BE2C (cell line): ENCODE measurements at regions not wholly inside any gene's neighbourhood (a gene's known extent, or its start where the extent isn't known, plus 50 kb on each side); places are given as distances from the start of the nearest gene placed in this dataset.

ENCODE experiments used
- DNase-seq: peaks from one replicate; pipeline ENCODE4 v3.0.0-alpha.2; 2020
- H3K27me3 ChIP-seq: fragments of 250-450 bp; sonication (Bioruptor Pico); 2 replicates; pipeline ENCODE4 v1.5.1; 2020; ENCODE audit warnings: mild to moderate bottlenecking
- H3K36me3 ChIP-seq: fragments of 250-450 bp; sonication (Bioruptor Pico); 2 replicates; pipeline ENCODE4 v1.5.1; 2020; ENCODE audit warnings: mild to moderate bottlenecking
- H3K4me1 ChIP-seq: fragments of 250-450 bp; sonication (Bioruptor Pico); 2 replicates; pipeline ENCODE4 v1.5.1; 2020
- H3K4me3 ChIP-seq: 2 replicates; pipeline ENCODE4 v1.5.1; 2011; ENCODE audit warnings: low read depth, low read length
- H3K9me3 ChIP-seq: fragments of 250-450 bp; sonication (Bioruptor Pico); 2 replicates; pipeline ENCODE4 v1.5.1; 2020
- TF ChIP-seq, protein P1 (sequence below): IDR thresholded peaks from 2 replicates; pipeline ENCODE4 v1.5.1; 2012; ENCODE audit warnings: mild to moderate bottlenecking, low read depth, low read length

- TF ChIP-seq, protein P1, sequence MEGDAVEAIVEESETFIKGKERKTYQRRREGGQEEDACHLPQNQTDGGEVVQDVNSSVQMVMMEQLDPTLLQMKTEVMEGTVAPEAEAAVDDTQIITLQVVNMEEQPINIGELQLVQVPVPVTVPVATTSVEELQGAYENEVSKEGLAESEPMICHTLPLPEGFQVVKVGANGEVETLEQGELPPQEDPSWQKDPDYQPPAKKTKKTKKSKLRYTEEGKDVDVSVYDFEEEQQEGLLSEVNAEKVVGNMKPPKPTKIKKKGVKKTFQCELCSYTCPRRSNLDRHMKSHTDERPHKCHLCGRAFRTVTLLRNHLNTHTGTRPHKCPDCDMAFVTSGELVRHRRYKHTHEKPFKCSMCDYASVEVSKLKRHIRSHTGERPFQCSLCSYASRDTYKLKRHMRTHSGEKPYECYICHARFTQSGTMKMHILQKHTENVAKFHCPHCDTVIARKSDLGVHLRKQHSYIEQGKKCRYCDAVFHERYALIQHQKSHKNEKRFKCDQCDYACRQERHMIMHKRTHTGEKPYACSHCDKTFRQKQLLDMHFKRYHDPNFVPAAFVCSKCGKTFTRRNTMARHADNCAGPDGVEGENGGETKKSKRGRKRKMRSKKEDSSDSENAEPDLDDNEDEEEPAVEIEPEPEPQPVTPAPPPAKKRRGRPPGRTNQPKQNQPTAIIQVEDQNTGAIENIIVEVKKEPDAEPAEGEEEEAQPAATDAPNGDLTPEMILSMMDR, result no peak
- Histone ChIP-seq H3K27me3 (no peaks in the 10 kb centered on the region), H3K4me1 (no peaks in the 10 kb centered on the region), H3K9me3 (no peaks in the 10 kb centered on the region), H3K36me3 (no peaks in the 10 kb centered on the region), H3K4me3 (no peak overlapping the region)
- no peak for DNase-seq
Measured at GRCh38 chr18:22325396-22325795, 92.3 kb downstream of the CTAGE1 start.

GRCh38 chr18:22324191-22325131 is 93.3 kb downstream of the CTAGE1 start:
- Histone ChIP-seq H3K36me3 (no peaks in the 10 kb centered on the region), H3K9me3 (no peaks in the 10 kb centered on the region), H3K27me3 (no peaks in the 10 kb centered on the region), H3K4me3 (no peak overlapping the region), H3K4me1 (no peaks in the 10 kb centered on the region)
- TF ChIP-seq, protein P1, result no peak
- DNase-seq, result no peak

- H3K9me3 ChIP-seq, result no peaks in the 10 kb centered on the region
- DNase-seq, result no peak
- TF ChIP-seq, protein P1, result no peak
- H3K4me3 ChIP-seq, result no peak overlapping the region
- no peaks in the 10 kb centered on the region for H3K27me3 ChIP-seq
- no peaks in the 10 kb centered on the region for H3K36me3 ChIP-seq
- H3K4me1 ChIP-seq, result no peaks in the 10 kb centered on the region
Measured at GRCh38 chr18:22322243-22322691, 95.4 kb downstream of the CTAGE1 start.

DNA sequence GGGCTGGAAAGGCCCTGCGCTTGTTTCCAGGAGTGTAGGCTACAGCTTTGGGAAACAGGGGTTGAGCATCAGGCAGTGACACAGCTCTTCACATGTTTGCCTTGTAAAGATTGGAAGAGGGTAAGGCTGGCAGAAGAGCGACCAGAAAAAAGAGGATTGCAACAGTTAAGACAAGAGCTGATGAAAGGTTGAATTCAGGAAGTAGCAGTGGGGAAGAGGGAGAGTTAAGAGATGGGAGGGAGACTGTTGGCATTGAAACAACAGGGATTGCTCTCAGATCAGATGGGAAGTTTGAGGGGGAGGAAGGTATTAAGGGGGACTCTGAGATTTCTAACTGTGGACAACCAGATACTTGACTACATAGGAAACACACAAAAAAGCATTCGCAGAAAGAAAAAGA is 96.9 kb downstream of the CTAGE1 start:
- Histone ChIP-seq H3K4me1 (no peaks in the 10 kb centered on the region), H3K9me3 (no peaks in the 10 kb centered on the region), H3K36me3 (no peaks in the 10 kb centered on the region), H3K4me3 (no peak overlapping the region), H3K27me3 (no peaks in the 10 kb centered on the region)
- TF ChIP-seq, protein P1, result no peak
- no peak for DNase-seq

GRCh38 chr18:22320155-22320554 is 97.6 kb downstream of the CTAGE1 start:
- Histone ChIP-seq H3K4me3 (no peak overlapping the region), H3K4me1 (no peaks in the 10 kb centered on the region), H3K27me3 (no peaks in the 10 kb centered on the region), H3K9me3 (no peaks in the 10 kb centered on the region), H3K36me3 (no peaks in the 10 kb centered on the region)
- TF ChIP-seq, protein P1, result no peak
- no peak for DNase-seq

- no peaks in the 10 kb centered on the region for H3K9me3 ChIP-seq
- H3K27me3 ChIP-seq, result no peaks in the 10 kb centered on the region
- no peaks in the 10 kb centered on the region for H3K36me3 ChIP-seq
- H3K4me1 ChIP-seq, result no peaks in the 10 kb centered on the region
- TF ChIP-seq, protein P1, result no peak
- H3K4me3 ChIP-seq, result no peak overlapping the region
- DNase-seq, result no peak
Measured at GRCh38 chr18:22318745-22319407, 98.8 kb downstream of the CTAGE1 start.
